Naive thymus-derived CD4-positive, alpha-beta T cell (primary cell): ENCODE measurements at regions not wholly inside any gene's neighbourhood (a gene's known extent, or its start where the extent isn't known, plus 50 kb on each side); places are given as distances from the start of the nearest gene placed in this dataset.
A peak's percentile ranks its signal among the peaks of the same experiment; 100 is the strongest.

Experiments used
- ATAC-seq: fragments of 150-1000 bp; cut with Tn5 transposase; 2 replicates; pipeline ENCODE4 v1.10.0; 2021; ENCODE audit warnings: mild to moderate bottlenecking, moderate library complexity
- CTCF ChIA-PET: fragments of 350-600 bp; sonication (Branson Sonifier 250); formaldehyde crosslinking; loops from one replicate; lab custom pipeline; 2021; ENCODE audit warnings: antibody characterized with exemption; lab: Charles Lee
- POLR2A ChIA-PET: fragments of 350-600 bp; sonication (Branson Sonifier 250); formaldehyde crosslinking; loops from one replicate; lab custom pipeline; 2021; ENCODE audit warnings: antibody characterized with exemption, inconsistent platforms; lab: Charles Lee
- DNase-seq, 9 donors: peaks; one replicate each; pipeline versions ENCODE4 v3.0.0 to v3.0.0-alpha.2; 2020 to 2022; ENCODE audit warnings: mixed read lengths in 1 of 9
- H3K27ac ChIP-seq: one replicate; pipeline ENCODE4 v1.7.0; 2013; ENCODE audit warnings: mild to moderate bottlenecking, low read depth, low read length, moderate library complexity
- H3K27me3 ChIP-seq, 2 donors: one replicate each; pipeline ENCODE4 v1.7.0; 2013; ENCODE audit warnings: low read length in 2 of 2, mild to moderate bottlenecking in 2 of 2, moderate library complexity in 2 of 2; ENCODE audit not compliant: control insufficient read depth in 2 of 2, insufficient read depth in 2 of 2
- H3K36me3 ChIP-seq, 3 experiments: 1 replicate in 2 of 3; 2 replicates in 1 of 3; pipeline ENCODE4 v1.7.0; 2013; ENCODE audit warnings: low read length in 3 of 3, mild to moderate bottlenecking in 3 of 3, moderate library complexity in 1 of 3; ENCODE audit not compliant: insufficient read depth in 3 of 3, control insufficient read depth in 2 of 3
- H3K4me1 ChIP-seq, 2 donors: one replicate each; pipeline ENCODE4 v1.7.0; 2013; ENCODE audit warnings: low read length in 2 of 2, mild to moderate bottlenecking in 2 of 2, moderate library complexity in 1 of 2; ENCODE audit not compliant: control insufficient read depth in 2 of 2, insufficient read depth in 2 of 2
- H3K4me3 ChIP-seq: 2 replicates; pipeline ENCODE4 v1.7.0; 2013; ENCODE audit warnings: mild to moderate bottlenecking, low read length
- H3K9me3 ChIP-seq, 3 experiments: 1 replicate in 2 of 3; 2 replicates in 1 of 3; pipeline ENCODE4 v1.7.0; 2013; ENCODE audit warnings: low read length in 3 of 3; ENCODE audit not compliant: control insufficient read depth in 2 of 3
- H3K27ac Mint-ChIP-seq, 9 donors: one replicate each; pipeline ENCODE4 v1.8.0; 2020 to 2022; ENCODE audit warnings: mixed read lengths in 9 of 9, mild to moderate bottlenecking in 8 of 9, moderate library complexity in 5 of 9, inconsistent platforms in 2 of 9
- H3K27me3 Mint-ChIP-seq, 5 donors: one replicate each; pipeline ENCODE4 v1.8.0; 2021 to 2022; ENCODE audit warnings: mixed read lengths in 5 of 5, mild to moderate bottlenecking in 1 of 5
- H3K36me3 Mint-ChIP-seq, 5 donors: one replicate each; pipeline ENCODE4 v1.8.0; 2020 to 2022; ENCODE audit warnings: mixed read lengths in 5 of 5, mild to moderate bottlenecking in 3 of 5, inconsistent platforms in 1 of 5
- H3K4me1 Mint-ChIP-seq, 7 donors: one replicate each; pipeline ENCODE4 v1.8.0; 2020 to 2022; ENCODE audit warnings: mixed read lengths in 7 of 7, mild to moderate bottlenecking in 3 of 7, inconsistent platforms in 1 of 7
- H3K4me3 Mint-ChIP-seq, 10 donors: one replicate each; pipeline ENCODE4 v1.8.0; 2020 to 2022; ENCODE audit warnings: mild to moderate bottlenecking in 10 of 10, mixed read lengths in 10 of 10, moderate library complexity in 6 of 10, inconsistent platforms in 2 of 10
- H3K9me3 Mint-ChIP-seq, 11 donors: one replicate each; pipeline ENCODE4 v1.8.0; 2020 to 2022; ENCODE audit warnings: mixed read lengths in 11 of 11, mild to moderate bottlenecking in 4 of 11, inconsistent platforms in 1 of 11, moderate library complexity in 1 of 11
- intact Hi-C, 2 donors: fragments of 100-400 bp; cut with micrococcal nuclease; formaldehyde crosslinking; loops; one replicate each; pipeline ENCODE4 v1.15.1; 2023

- Histone ChIP-seq H3K27ac (no peak overlapping the region), H3K9me3 (peaks cover 0 to 16% (median 0%) of the 10 kb centered on the region in 3 experiments), H3K36me3 (no peaks in the 10 kb centered on the region), H3K4me3 (no peak overlapping the region), H3K27me3 (no peaks in the 10 kb centered on the region), H3K4me1 (peaks cover 0 to 10% of the 10 kb centered on the region in 2 donors)
- Mint-ChIP-seq H3K27ac (peak overlapping the region in 1 of 9 donors; percentile 6), H3K27me3 (peaks cover 0 to 20% (median 0%) of the 10 kb centered on the region in 5 donors), H3K9me3 (peaks cover 0 to 29% (median 16%) of the 10 kb centered on the region in 11 donors), H3K4me1 (peaks cover 5 to 14% (median 8%) of the 10 kb centered on the region in 7 donors), H3K36me3 (peaks cover 0 to 6% (median 0%) of the 10 kb centered on the region in 5 donors), H3K4me3 (no peak overlapping the region)
- intact Hi-C loops: no loop called here
- CTCF ChIA-PET: no interaction called here
- ATAC-seq: no peak
- DNase-seq: no peak
- POLR2A ChIA-PET: interaction anchor here (1.5 kb wide), 1 partner anchor 12 kb away, joined by 3 read pairs; no protein-coding TSS in a partner anchor
These were observed 128.4 kb upstream of the NCOR2 start for GRCh38 chr12:124695861-124696260.

GRCh38 chr12:124694846-124695497, 127.6 kb upstream of the NCOR2 start:
- Mint-ChIP-seq H3K27me3 (peaks cover 0 to 20% (median 0%) of the 10 kb centered on the region in 5 donors), H3K9me3 (peaks cover 0 to 29% (median 16%) of the 10 kb centered on the region in 11 donors), H3K27ac (no peak overlapping the region), H3K4me3 (no peak overlapping the region), H3K36me3 (peaks cover 0 to 7% (median 0%) of the 10 kb centered on the region in 5 donors), H3K4me1 (peaks cover 5 to 14% (median 8%) of the 10 kb centered on the region in 7 donors)
- H3K4me1 ChIP-seq: peaks cover 0 to 10% of the 10 kb centered on the region in 2 donors
- DNase-seq (no peak), ATAC-seq (peak; percentile 37)
- no peak overlapping the region for H3K4me3 ChIP-seq
- H3K27ac ChIP-seq: no peak overlapping the region
- no peaks in the 10 kb centered on the region for H3K27me3 ChIP-seq
- intact Hi-C loops: no loop called here
- ChIA-PET POLR2A (interaction anchor here (1.5 kb wide), 1 partner anchor 13 kb away, joined by 3 read pairs; no protein-coding TSS in a partner anchor), CTCF (no interaction called here)
- H3K9me3 ChIP-seq: peaks cover 0 to 16% (median 0%) of the 10 kb centered on the region in 3 experiments
- H3K36me3 ChIP-seq: no peaks in the 10 kb centered on the region

GRCh38 chr12:124694250-124694649, 126.8 kb upstream of the NCOR2 start:
- H3K9me3 Mint-ChIP-seq: peaks cover 0 to 29% (median 16%) of the 10 kb centered on the region in 11 donors
- Histone ChIP-seq H3K4me1 (peaks cover 0 to 10% of the 10 kb centered on the region in 2 donors), H3K4me3 (no peak overlapping the region), H3K9me3 (peaks cover 0 to 16% (median 0%) of the 10 kb centered on the region in 3 experiments), H3K27ac (no peak overlapping the region), H3K36me3 (no peaks in the 10 kb centered on the region), H3K27me3 (no peaks in the 10 kb centered on the region)
- H3K27ac Mint-ChIP-seq: peak overlapping the region in 2 of 9 donors; percentile 2 to 76
- peaks cover 5 to 14% (median 8%) of the 10 kb centered on the region in 7 donors for H3K4me1 Mint-ChIP-seq
- ATAC-seq (peak; percentile 49), DNase-seq (no peak)
- CTCF ChIA-PET: no interaction called here
- POLR2A ChIA-PET: no interaction called here
- H3K36me3 Mint-ChIP-seq: peaks cover 0 to 7% (median 0%) of the 10 kb centered on the region in 5 donors
- peak overlapping the region in 5 of 10 donors; percentile 10 to 41 (median 18) for H3K4me3 Mint-ChIP-seq
- intact Hi-C loops: no loop called here
- H3K27me3 Mint-ChIP-seq: peaks cover 0 to 17% (median 0%) of the 10 kb centered on the region in 5 donors

GRCh38 chr12:124693111-124693723, 125.8 kb upstream of the NCOR2 start:
- no peaks in the 10 kb centered on the region for H3K36me3 ChIP-seq
- no peaks in the 10 kb centered on the region for H3K27me3 ChIP-seq
- H3K4me1 Mint-ChIP-seq: peaks cover 11 to 22% (median 15%) of the 10 kb centered on the region in 7 donors
- peak overlapping the region in 1 of 10 donors; percentile 42 for H3K4me3 Mint-ChIP-seq
- peaks cover 0 to 16% (median 0%) of the 10 kb centered on the region in 3 experiments for H3K9me3 ChIP-seq
- peaks cover 0 to 10% (median 0%) of the 10 kb centered on the region in 5 donors for H3K27me3 Mint-ChIP-seq
- H3K4me1 ChIP-seq: peaks cover 5 to 15% of the 10 kb centered on the region in 2 donors
- ATAC-seq (no peak), DNase-seq (no peak)
- ChIA-PET CTCF (no interaction called here), POLR2A (no interaction called here)
- intact Hi-C loops: no loop called here
- no peak overlapping the region for H3K27ac Mint-ChIP-seq
- H3K27ac ChIP-seq: no peak overlapping the region
- no peak overlapping the region for H3K4me3 ChIP-seq
- H3K9me3 Mint-ChIP-seq: peaks cover 0 to 29% (median 16%) of the 10 kb centered on the region in 11 donors
- H3K36me3 Mint-ChIP-seq: peaks cover 0 to 10% (median 0%) of the 10 kb centered on the region in 5 donors

GRCh38 chr12:124692443-124692842, 125.0 kb upstream of the NCOR2 start:
- POLR2A ChIA-PET: no interaction called here
- ATAC-seq: no peak

GRCh38 chr12:124691429-124691828, 124.0 kb upstream of the NCOR2 start:
- Histone ChIP-seq H3K9me3 (peaks cover 0 to 16% (median 0%) of the 10 kb centered on the region in 3 experiments), H3K27ac (no peak overlapping the region), H3K4me3 (no peak overlapping the region), H3K27me3 (no peaks in the 10 kb centered on the region), H3K4me1 (peaks cover 18 to 21% of the 10 kb centered on the region in 2 donors), H3K36me3 (no peaks in the 10 kb centered on the region)
- H3K36me3 Mint-ChIP-seq: peaks cover 0 to 13% (median 0%) of the 10 kb centered on the region in 5 donors
- ChIA-PET CTCF (no interaction called here), POLR2A (interaction anchor here (1.0 kb wide), 1 partner anchor 8 kb away, joined by 3 read pairs; no protein-coding TSS in a partner anchor)
- peaks cover 0 to 3% (median 0%) of the 10 kb centered on the region in 5 donors for H3K27me3 Mint-ChIP-seq
- no peak overlapping the region for H3K27ac Mint-ChIP-seq
- no peak overlapping the region for H3K4me3 Mint-ChIP-seq
- DNase-seq (no peak), ATAC-seq (no peak)
- peaks cover 0 to 29% (median 16%) of the 10 kb centered on the region in 11 donors for H3K9me3 Mint-ChIP-seq
- intact Hi-C loops: no loop called here
- peaks cover 26 to 33% (median 29%) of the 10 kb centered on the region in 7 donors for H3K4me1 Mint-ChIP-seq

More at GRCh38 chr12:124692443-124692842, 125.0 kb upstream of the NCOR2 start:
- peaks cover 0 to 12% (median 0%) of the 10 kb centered on the region in 5 donors for H3K36me3 Mint-ChIP-seq
- CTCF ChIA-PET: no interaction called here
- Histone ChIP-seq H3K4me1 (peaks cover 13 to 21% of the 10 kb centered on the region in 2 donors), H3K9me3 (peaks cover 0 to 16% (median 0%) of the 10 kb centered on the region in 3 experiments), H3K36me3 (no peaks in the 10 kb centered on the region), H3K27ac (no peak overlapping the region), H3K4me3 (no peak overlapping the region), H3K27me3 (no peaks in the 10 kb centered on the region)
- no peak for DNase-seq
- H3K27me3 Mint-ChIP-seq: peaks cover 0 to 7% (median 0%) of the 10 kb centered on the region in 5 donors
- no peak overlapping the region for H3K27ac Mint-ChIP-seq
- H3K4me1 Mint-ChIP-seq: peaks cover 19 to 27% (median 22%) of the 10 kb centered on the region in 7 donors
- intact Hi-C loops: no loop called here
- H3K4me3 Mint-ChIP-seq: no peak overlapping the region
- H3K9me3 Mint-ChIP-seq: peaks cover 0 to 29% (median 16%) of the 10 kb centered on the region in 11 donors
